Ectodermal cell (in vitro differentiated cells): ENCODE measurements at regions not wholly inside any gene's neighbourhood (a gene's known extent, or its start where the extent isn't known, plus 50 kb on each side); places are given as distances from the start of the nearest gene placed in this dataset.

Source experiments
- H3K27ac ChIP-seq: 2 replicates; pipeline ENCODE4 v1.7.0; 2013; ENCODE audit warnings: mild to moderate bottlenecking, low read depth, low read length; ENCODE audit not compliant: insufficient read depth, poor library complexity, severe bottlenecking
- H3K27me3 ChIP-seq: 2 replicates; pipeline ENCODE4 v1.7.0; 2013; ENCODE audit warnings: mild to moderate bottlenecking, low read length; ENCODE audit not compliant: insufficient read depth, control insufficient read depth, poor library complexity, severe bottlenecking
- H3K36me3 ChIP-seq: one replicate; pipeline ENCODE4 v1.7.0; 2013; ENCODE audit warnings: low read length; ENCODE audit not compliant: control insufficient read depth, insufficient read depth
- H3K4me1 ChIP-seq: one replicate; pipeline ENCODE4 v1.7.0; 2013; ENCODE audit warnings: low read length; ENCODE audit not compliant: control insufficient read depth, insufficient read depth
- H3K4me3 ChIP-seq: 2 replicates; pipeline ENCODE4 v1.7.0; 2013; ENCODE audit warnings: low read depth, low read length, control low read depth; ENCODE audit not compliant: insufficient read depth
- H3K9me3 ChIP-seq: 2 replicates; pipeline ENCODE4 v1.7.0; 2013; ENCODE audit warnings: mild to moderate bottlenecking, low read length, moderate library complexity; ENCODE audit not compliant: control insufficient read depth
- WGBS, 2 experiments: methylation state at CpG; one replicate each; pipeline ENCODE4 v1.1.7; 2013; ENCODE audit warnings: missing lambda C conversion rate in 2 of 2; 5-methylcytosine and 5-hydroxymethylcytosine counted together

DNA sequence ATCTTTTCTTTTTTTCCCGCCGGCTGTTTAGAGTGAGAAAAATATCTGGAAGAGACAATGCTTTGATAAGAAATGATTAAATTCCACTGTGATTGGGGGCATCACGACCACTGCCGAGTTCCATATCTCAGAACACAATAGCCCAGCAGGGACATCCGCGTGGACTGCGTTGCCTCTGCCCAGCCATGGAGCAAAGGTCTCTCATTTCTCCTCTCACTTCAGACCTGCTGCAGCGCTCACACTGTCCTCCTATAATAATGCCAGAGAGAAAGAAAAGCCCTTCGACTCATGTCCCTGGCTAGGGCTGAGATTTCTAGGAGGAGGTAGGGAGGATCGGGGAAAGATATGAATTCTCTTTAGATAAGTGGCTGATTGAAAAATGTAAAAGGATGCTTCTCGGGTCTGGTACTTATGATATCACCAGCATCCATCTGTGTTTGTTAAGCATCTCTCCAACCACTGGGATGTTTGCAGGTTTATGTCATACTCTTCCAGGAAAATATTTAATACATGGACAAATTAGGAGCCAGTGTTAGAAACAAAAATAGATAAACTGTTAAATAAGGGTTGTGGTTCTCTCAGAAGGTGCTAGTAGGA lies 472.9 kb upstream of the AKR1E2 start:
- Histone ChIP-seq H3K27ac (no peak overlapping the region), H3K4me1 (no peaks in the 10 kb centered on the region), H3K4me3 (no peak overlapping the region), H3K36me3 (no peaks in the 10 kb centered on the region), H3K9me3 (no peaks in the 10 kb centered on the region), H3K27me3 (no peaks in the 10 kb centered on the region)
- 84 to 90% methylated on average over 9 to 10 of the region's 11 CpGs for WGBS, 2 experiments

DNA sequence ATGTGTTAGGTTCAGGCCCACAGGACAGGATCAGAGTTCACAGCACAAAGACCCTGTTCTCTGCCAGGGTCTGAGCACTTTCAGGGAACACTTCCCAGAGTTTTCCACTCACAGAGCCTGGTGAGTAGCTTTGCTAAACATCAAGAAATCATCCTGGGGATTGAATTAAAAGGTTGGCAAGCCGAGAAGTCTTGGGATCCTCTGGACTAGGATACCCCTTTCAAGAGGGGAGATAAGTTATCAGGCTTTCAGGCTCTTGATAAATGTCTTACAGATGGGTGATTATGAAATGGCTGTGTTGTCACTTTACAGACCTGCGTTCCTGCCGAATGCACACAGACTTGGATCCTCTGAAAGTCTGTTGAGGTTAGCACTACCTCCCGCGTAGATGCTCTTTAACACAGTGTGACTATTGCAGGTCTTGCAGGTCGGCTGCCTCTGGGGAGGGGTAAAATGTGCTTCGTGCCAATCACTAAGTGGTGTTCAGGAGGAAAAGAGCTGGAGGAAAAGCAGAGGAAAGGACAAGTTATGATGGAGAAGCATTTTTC lies 473.5 kb upstream of the AKR1E2 start:
- no peak overlapping the region for H3K27ac ChIP-seq
- 78 to 82% methylated on average over 7 of the region's 7 CpGs for WGBS, 2 experiments
- H3K36me3 ChIP-seq: no peaks in the 10 kb centered on the region
- no peaks in the 10 kb centered on the region for H3K9me3 ChIP-seq
- no peak overlapping the region for H3K4me3 ChIP-seq
- H3K4me1 ChIP-seq: no peaks in the 10 kb centered on the region
- no peaks in the 10 kb centered on the region for H3K27me3 ChIP-seq

DNA sequence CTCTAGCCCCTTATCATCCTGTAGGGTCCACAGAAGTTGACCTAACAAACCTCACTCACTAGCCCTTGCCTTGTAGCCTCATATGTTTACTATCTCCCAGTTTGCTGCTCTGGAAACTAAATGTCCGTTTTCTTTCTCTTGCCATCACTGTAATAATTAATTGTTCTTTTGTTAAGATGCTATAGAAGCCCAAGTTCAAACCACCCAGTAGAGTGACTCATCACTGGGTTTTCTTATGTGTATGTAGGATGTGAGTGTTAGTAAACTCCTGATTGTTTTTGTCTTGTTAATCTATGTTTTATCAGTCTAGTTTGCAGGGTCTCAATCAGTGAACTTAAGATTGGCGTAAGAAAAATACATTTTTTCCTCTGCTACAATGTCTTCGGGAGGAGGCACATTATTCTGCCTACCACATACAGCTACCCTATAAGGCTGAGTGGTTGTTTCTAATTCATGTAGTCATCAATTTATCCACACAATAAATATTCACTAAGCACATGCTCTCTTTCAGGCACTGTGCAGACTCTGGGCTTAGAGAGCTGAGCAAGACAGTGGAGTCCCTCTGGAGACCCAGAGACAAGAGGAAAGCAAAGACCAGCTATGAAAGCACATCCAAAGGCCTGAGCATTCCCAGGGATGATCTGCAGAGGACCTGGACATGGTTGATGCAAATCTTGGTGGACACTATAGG lies 474.1 kb upstream of the AKR1E2 start:
- WGBS, 2 experiments: 92 to 98% methylated on average over 2 to 3 of the region's 3 CpGs
- H3K9me3 ChIP-seq: no peaks in the 10 kb centered on the region
- H3K4me3 ChIP-seq: no peak overlapping the region
- no peaks in the 10 kb centered on the region for H3K27me3 ChIP-seq
- H3K36me3 ChIP-seq: no peaks in the 10 kb centered on the region
- no peak overlapping the region for H3K27ac ChIP-seq
- H3K4me1 ChIP-seq: no peaks in the 10 kb centered on the region

DNA sequence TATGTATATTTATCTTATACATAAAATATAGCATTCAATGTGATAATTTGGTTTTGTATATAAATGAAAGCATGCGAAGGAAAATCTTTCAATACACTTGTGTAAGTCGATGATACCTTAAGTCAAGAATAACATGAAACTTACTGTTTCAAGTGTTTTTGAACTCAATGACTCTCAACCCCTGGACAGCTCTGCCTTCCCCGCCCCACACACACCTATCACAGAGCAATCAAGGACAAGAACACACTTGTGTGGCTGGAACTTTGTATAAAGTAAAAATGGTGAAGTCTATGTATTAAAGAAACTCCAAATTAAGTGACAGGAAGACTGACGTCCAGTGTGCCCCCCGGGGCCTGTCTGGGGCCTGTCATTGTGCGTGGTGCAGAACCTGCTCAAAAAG lies 478.6 kb upstream of the AKR1E2 start:
- H3K4me1 ChIP-seq: no peaks in the 10 kb centered on the region
- WGBS, 2 experiments: 93 to 94% methylated on average over 4 to 5 of the region's 6 CpGs
- H3K4me3 ChIP-seq: no peak overlapping the region
- no peaks in the 10 kb centered on the region for H3K36me3 ChIP-seq
- no peak overlapping the region for H3K27ac ChIP-seq
- no peaks in the 10 kb centered on the region for H3K9me3 ChIP-seq
- H3K27me3 ChIP-seq: no peaks in the 10 kb centered on the region

DNA sequence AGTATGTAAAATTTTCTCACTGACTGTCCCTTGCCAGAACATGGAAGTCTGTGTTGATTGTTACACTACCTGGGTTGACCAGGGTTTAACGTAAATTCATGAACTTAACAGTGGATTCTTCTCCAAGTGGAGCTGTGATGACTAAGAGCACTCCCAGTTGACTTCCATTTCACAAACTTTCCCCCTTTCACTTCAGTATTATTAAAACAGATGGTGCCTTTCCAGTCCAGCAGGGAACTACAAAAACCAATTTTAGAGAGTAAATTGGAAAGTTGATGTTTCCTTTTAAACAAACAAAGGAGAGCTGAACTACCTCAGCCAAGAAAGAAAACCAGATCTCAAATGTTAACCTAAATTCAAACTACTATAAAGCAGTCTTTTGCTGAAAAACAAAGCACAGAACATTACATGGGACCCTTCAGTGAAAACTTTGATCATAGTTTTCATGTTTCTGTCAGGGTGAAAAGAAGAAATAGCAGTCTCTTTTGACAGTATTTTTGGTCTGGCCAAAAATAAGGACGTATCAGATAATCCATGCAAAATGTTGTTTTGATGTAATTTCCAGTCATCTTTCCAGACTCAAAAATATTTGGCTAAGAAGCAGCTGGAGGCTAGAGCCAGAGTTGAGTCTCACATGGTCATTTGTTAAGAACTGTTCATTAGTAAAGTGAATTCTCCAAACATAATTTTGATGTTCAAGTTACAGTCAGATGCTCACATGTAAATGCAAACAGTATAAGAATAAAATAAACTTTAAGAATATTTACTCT lies 479.9 kb upstream of the AKR1E2 start:
- no peaks in the 10 kb centered on the region for H3K4me1 ChIP-seq
- H3K4me3 ChIP-seq: no peak overlapping the region
- no peaks in the 10 kb centered on the region for H3K9me3 ChIP-seq
- H3K27me3 ChIP-seq: no peaks in the 10 kb centered on the region
- H3K36me3 ChIP-seq: no peaks in the 10 kb centered on the region
- 82 to 96% methylated on average over 2 of the region's 2 CpGs for WGBS, 2 experiments
- H3K27ac ChIP-seq: no peak overlapping the region

DNA sequence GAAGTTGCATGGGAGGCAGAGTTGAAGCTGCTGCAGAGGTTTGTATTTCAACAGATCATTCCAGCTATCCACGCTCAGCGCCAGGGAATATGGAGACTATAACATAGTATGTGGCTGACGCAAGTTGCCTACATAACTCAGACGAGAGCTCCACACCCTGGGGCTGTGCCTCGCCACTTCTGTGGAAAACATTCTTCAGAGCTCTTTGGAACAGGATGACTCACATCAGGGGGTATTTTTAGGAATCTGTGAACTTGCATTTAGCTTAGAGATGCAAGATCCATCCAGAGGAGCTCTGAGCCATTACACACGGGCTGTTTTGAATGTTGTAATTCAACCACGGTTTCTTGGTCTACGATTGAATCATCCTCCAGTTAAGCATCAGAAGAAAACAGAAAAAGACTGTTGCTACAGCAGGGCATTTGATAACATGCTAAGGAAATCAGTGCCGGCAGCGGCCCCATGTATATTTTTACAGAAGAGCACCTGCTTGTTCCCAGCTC lies 481.5 kb upstream of the AKR1E2 start:
- Histone ChIP-seq H3K4me1 (no peaks in the 10 kb centered on the region), H3K36me3 (no peaks in the 10 kb centered on the region), H3K4me3 (no peak overlapping the region), H3K9me3 (no peaks in the 10 kb centered on the region), H3K27me3 (no peaks in the 10 kb centered on the region), H3K27ac (no peak overlapping the region)
- WGBS, 2 experiments: 82 to 85% methylated on average over 10 of the region's 10 CpGs

DNA sequence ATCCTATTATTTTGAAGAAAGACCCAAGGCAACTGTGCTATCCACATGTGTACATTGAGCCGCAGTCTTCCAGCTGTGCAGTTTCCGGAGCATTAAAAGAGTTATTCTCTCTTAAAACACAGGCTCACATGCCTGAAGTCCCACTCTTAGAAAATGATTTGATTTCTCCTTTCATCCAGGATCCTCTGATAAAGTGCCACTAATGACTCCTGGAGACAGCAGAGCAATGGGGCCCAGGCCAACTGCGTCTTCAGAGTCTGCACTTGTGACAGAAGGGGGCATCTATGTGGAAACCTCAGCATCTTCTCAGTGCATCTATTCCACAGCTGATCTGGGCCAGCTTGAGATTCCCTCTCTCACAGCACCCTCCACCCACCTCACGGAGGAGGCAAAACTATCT lies 482.1 kb upstream of the AKR1E2 start:
- H3K27me3 ChIP-seq: no peaks in the 10 kb centered on the region
- H3K4me3 ChIP-seq: no peak overlapping the region
- no peaks in the 10 kb centered on the region for H3K9me3 ChIP-seq
- H3K4me1 ChIP-seq: no peaks in the 10 kb centered on the region
- H3K36me3 ChIP-seq: no peaks in the 10 kb centered on the region
- no peak overlapping the region for H3K27ac ChIP-seq
- 93 to 94% methylated on average over 3 to 4 of the region's 4 CpGs for whole genome bisulfite sequencing, 2 experiments

DNA sequence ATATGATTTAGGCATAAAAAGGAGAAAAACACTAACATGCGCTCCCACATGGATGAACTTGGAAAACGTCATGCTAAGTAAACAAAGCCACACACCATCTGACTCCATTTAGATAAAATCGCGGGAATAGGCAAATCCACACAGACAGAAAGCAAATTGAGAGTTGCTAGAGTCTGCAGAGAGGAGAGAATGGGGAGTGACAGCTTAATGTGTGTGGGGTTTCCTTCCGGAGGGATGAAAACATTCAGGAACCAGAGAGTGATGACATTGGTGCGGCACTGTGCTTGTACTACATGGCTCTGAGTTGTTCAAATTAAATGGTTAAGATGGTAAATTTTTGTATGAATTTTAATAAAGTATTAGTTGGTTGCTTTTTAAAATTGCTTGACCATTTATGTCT lies 482.9 kb upstream of the AKR1E2 start:
- no peaks in the 10 kb centered on the region for H3K36me3 ChIP-seq
- whole genome bisulfite sequencing, 2 experiments: 94% methylated on average over 6 of the region's 6 CpGs
- no peaks in the 10 kb centered on the region for H3K9me3 ChIP-seq
- H3K4me1 ChIP-seq: no peaks in the 10 kb centered on the region
- H3K27me3 ChIP-seq: no peaks in the 10 kb centered on the region
- H3K27ac ChIP-seq: no peak overlapping the region
- no peak overlapping the region for H3K4me3 ChIP-seq

DNA sequence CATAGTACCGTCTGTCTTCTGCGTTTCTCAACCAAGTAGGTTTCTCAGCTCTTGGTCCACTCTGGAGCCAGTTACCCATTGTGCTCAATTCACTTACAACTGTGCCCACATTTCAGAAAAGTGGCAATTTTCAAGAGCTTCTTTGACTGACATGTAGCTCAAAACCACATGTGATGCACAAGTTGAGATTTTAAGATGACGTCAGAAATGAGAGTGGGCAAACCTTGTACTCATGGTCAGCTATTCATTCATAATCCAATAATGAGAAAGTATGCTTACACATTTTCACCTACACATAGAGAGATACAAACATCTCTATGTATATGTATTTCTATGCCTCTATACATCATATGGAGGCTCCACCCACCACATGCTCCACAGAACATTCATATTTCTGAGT lies 487.2 kb upstream of the AKR1E2 start:
- H3K36me3 ChIP-seq: no peaks in the 10 kb centered on the region
- no peaks in the 10 kb centered on the region for H3K4me1 ChIP-seq
- no peaks in the 10 kb centered on the region for H3K27me3 ChIP-seq
- WGBS, 2 experiments: 95 to 97% methylated on average over 3 of the region's 3 CpGs
- H3K4me3 ChIP-seq: no peak overlapping the region
- H3K9me3 ChIP-seq: no peaks in the 10 kb centered on the region
- H3K27ac ChIP-seq: no peak overlapping the region

DNA sequence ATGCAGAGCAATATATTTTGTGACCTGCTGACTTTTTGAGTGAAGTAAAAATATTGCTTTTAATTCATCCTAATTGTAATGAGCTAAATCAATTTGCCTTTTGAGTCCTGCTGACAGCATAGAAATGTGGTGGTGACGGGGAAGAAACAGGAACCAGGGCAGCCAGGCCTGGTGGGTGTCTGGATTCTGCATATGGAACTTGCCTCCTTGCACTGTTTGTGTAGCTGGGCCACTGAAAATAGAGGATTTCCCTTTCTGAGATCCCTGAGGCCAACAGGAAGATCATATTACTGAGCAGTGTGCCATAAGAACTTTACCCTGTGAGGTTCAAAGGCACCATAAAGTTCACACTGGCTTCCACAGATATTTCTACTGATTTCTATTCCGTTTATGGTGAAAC lies 488.4 kb upstream of the AKR1E2 start:
- Histone ChIP-seq H3K27ac (no peak overlapping the region), H3K4me3 (no peak overlapping the region), H3K36me3 (no peaks in the 10 kb centered on the region), H3K4me1 (no peaks in the 10 kb centered on the region), H3K27me3 (no peaks in the 10 kb centered on the region), H3K9me3 (no peaks in the 10 kb centered on the region)
- WGBS, 2 experiments: 92 to 95% methylated on average over 2 of the region's 2 CpGs
